GM23248 (cell line): ENCODE measurements at regions not wholly inside any gene's neighbourhood (a gene's known extent, or its start where the extent isn't known, plus 50 kb on each side); places are given as distances from the start of the nearest gene placed in this dataset.

Experiments
- EZH2 ChIP-seq: fragments of 200-600 bp; sonication (generic); IDR thresholded peaks from 2 replicates; pipeline ENCODE4 v1.6.1; 2018; ENCODE audit warnings: antibody characterized with exemption, mild to moderate bottlenecking; ENCODE audit not compliant: insufficient read depth, poor library complexity, severe bottlenecking
- EZH2phosphoT487 ChIP-seq: fragments of 200-600 bp; sonication (generic); IDR thresholded peaks from 2 replicates; pipeline ENCODE4 v1.6.1; 2018; ENCODE audit warnings: antibody characterized with exemption, moderate library complexity, mild to moderate bottlenecking, low read depth; ENCODE audit not compliant: insufficient read depth

GRCh38 chr7:50209461-50210135 lies 94.9 kb upstream of the IKZF1 start:
- TF ChIP-seq EZH2 (no peak), EZH2phosphoT487 (no peak)
